Mesothelial cell of epicardium (in vitro differentiated cells): ENCODE measurements at regions not wholly inside any gene's neighbourhood (a gene's known extent, or its start where the extent isn't known, plus 50 kb on each side); places are given as distances from the start of the nearest gene placed in this dataset.
"Not testable (repeated sequence)": the region's sequence is repeated elsewhere in the genome, so short reads cannot be mapped to it uniquely, and the experiment has no call there.

ENCODE experiments used
- DNase-seq, 2 experiments: peaks; one replicate each; pipeline ENCODE4 v3.0.0; 2021; ENCODE audit warnings: low spot score in 2 of 2; ENCODE audit not compliant: unreplicated experiment in 2 of 2
- H3K27ac Mint-ChIP-seq: 2 replicates; pipeline ENCODE4 v1.8.0; 2021; ENCODE audit warnings: mixed read lengths
- H3K27me3 Mint-ChIP-seq: 2 replicates; pipeline ENCODE4 v1.8.0; 2021; ENCODE audit warnings: low read depth, mixed read lengths
- H3K36me3 Mint-ChIP-seq: 2 replicates; pipeline ENCODE4 v1.8.0; 2021; ENCODE audit warnings: mixed read lengths
- H3K4me1 Mint-ChIP-seq: 2 replicates; pipeline ENCODE4 v1.8.0; 2021; ENCODE audit warnings: mixed read lengths
- H3K4me3 Mint-ChIP-seq: 2 replicates; pipeline ENCODE4 v1.8.0; 2021; ENCODE audit warnings: mild to moderate bottlenecking, moderate library complexity, mixed read lengths
- H3K9me3 Mint-ChIP-seq: 2 replicates; pipeline ENCODE4 v1.8.0; 2021; ENCODE audit warnings: mixed read lengths
- CTCF ChIP-seq: fragments of 200-600 bp; sonication (generic); IDR thresholded peaks from one replicate; pipeline ENCODE4 v1.5.0; 2021; ENCODE audit warnings: antibody characterized with exemption; ENCODE audit not compliant: unreplicated experiment

- Mint-ChIP-seq H3K9me3 (peaks cover 3% of the 10 kb centered on the region), H3K27ac (no peak overlapping the region), H3K36me3 (no peaks in the 10 kb centered on the region), H3K4me1 (no peaks in the 10 kb centered on the region), H3K27me3 (peaks cover 20% of the 10 kb centered on the region), H3K4me3 (no peak overlapping the region)
- no peak for TF ChIP-seq CTCF
- no peak for DNase-seq
These were observed 168.3 kb upstream of the STMND1 start for GRCh38 chr6:16933532-16933931.

GRCh38 chr6:16932920-16933319 lies 168.9 kb upstream of the STMND1 start:
- Mint-ChIP-seq H3K9me3 (peaks cover 3% of the 10 kb centered on the region), H3K36me3 (no peaks in the 10 kb centered on the region)

GRCh38 chr6:16931079-16931478 lies 169.8 kb upstream of the ATXN1 start:
- peaks cover 20% of the 10 kb centered on the region for H3K27me3 Mint-ChIP-seq
- not testable (repeated sequence) for H3K4me1 Mint-ChIP-seq, DNase-seq, H3K9me3 Mint-ChIP-seq, H3K36me3 Mint-ChIP-seq, H3K27ac Mint-ChIP-seq, H3K4me3 Mint-ChIP-seq

More at GRCh38 chr6:16932920-16933319, 168.9 kb upstream of the STMND1 start:
- H3K27ac Mint-ChIP-seq, result no peak overlapping the region
- no peak for DNase-seq
- peaks cover 20% of the 10 kb centered on the region for H3K27me3 Mint-ChIP-seq
- no peak overlapping the region for H3K4me3 Mint-ChIP-seq
- TF ChIP-seq CTCF, result no peak
- H3K4me1 Mint-ChIP-seq, result no peaks in the 10 kb centered on the region

GRCh38 chr6:16930432-16930831 lies 169.2 kb upstream of the ATXN1 start:
- no peaks in the 10 kb centered on the region for H3K36me3 Mint-ChIP-seq
- no peaks in the 10 kb centered on the region for H3K4me1 Mint-ChIP-seq
- H3K27me3 Mint-ChIP-seq, result peaks cover 20% of the 10 kb centered on the region
- H3K27ac Mint-ChIP-seq, result no peak overlapping the region
- H3K9me3 Mint-ChIP-seq, result no peaks in the 10 kb centered on the region
- no peak overlapping the region for H3K4me3 Mint-ChIP-seq
- no peak for TF ChIP-seq CTCF
- DNase-seq, result no peak

GRCh38 chr6:16929809-16930208 lies 168.5 kb upstream of the ATXN1 start:
- no peaks in the 10 kb centered on the region for H3K4me1 Mint-ChIP-seq
- H3K9me3 Mint-ChIP-seq, result no peaks in the 10 kb centered on the region
- H3K27me3 Mint-ChIP-seq, result peaks cover 15% of the 10 kb centered on the region
- H3K4me3 Mint-ChIP-seq, result no peak overlapping the region
- no peak for TF ChIP-seq CTCF
- H3K36me3 Mint-ChIP-seq, result no peaks in the 10 kb centered on the region
- no peak for DNase-seq
- no peak overlapping the region for H3K27ac Mint-ChIP-seq

GRCh38 chr6:16928387-16928786 lies 167.1 kb upstream of the ATXN1 start:
- H3K9me3 Mint-ChIP-seq, result peaks cover 3% of the 10 kb centered on the region
- no peak overlapping the region for H3K4me3 Mint-ChIP-seq
- DNase-seq, result no peak
- no peaks in the 10 kb centered on the region for H3K36me3 Mint-ChIP-seq
- H3K27me3 Mint-ChIP-seq, result peaks cover 7% of the 10 kb centered on the region
- no peak overlapping the region for H3K27ac Mint-ChIP-seq
- TF ChIP-seq CTCF, result no peak
- H3K4me1 Mint-ChIP-seq, result no peaks in the 10 kb centered on the region
